ENCODE measurements at regions not wholly inside any gene's neighbourhood (a gene's known extent, or its start where the extent isn't known, plus 50 kb on each side); places are given as distances from the start of the nearest gene placed in this dataset.
A peak's percentile ranks its signal among the peaks of the same experiment; 100 is the strongest.

- TF ChIP-seq, protein P1, sequence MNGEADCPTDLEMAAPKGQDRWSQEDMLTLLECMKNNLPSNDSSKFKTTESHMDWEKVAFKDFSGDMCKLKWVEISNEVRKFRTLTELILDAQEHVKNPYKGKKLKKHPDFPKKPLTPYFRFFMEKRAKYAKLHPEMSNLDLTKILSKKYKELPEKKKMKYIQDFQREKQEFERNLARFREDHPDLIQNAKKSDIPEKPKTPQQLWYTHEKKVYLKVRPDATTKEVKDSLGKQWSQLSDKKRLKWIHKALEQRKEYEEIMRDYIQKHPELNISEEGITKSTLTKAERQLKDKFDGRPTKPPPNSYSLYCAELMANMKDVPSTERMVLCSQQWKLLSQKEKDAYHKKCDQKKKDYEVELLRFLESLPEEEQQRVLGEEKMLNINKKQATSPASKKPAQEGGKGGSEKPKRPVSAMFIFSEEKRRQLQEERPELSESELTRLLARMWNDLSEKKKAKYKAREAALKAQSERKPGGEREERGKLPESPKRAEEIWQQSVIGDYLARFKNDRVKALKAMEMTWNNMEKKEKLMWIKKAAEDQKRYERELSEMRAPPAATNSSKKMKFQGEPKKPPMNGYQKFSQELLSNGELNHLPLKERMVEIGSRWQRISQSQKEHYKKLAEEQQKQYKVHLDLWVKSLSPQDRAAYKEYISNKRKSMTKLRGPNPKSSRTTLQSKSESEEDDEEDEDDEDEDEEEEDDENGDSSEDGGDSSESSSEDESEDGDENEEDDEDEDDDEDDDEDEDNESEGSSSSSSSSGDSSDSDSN (IDR thresholded peaks at IDR 0.05; ENCODE audit: borderline replicate concordance in 1 of 2, low read depth in 2 of 2, low read length in 2 of 2): no peak
- TF ChIP-seq IRF9 (tag; IDR thresholded peaks at IDR 0.05) (no peak), ATF3 (IDR thresholded peaks at IDR 0.05) (peak; percentile 50; the same call in 1 of the 2 replicates), ATF3 (CRISPR knock-in tag; conservative IDR thresholded peaks at IDR 0.05) (no peak), GABPB2 (CRISPR knock-in tag; conservative IDR thresholded peaks at IDR 0.05) (no peak), FOSL1 (tag; conservative IDR thresholded peaks at IDR 0.05) (0 out of 2 replicates have a peak, but pooled peaks have one; percentile 23), STAT5B (CRISPR knock-in tag; IDR thresholded peaks at IDR 0.05) (no peak), SMAD1 (IDR thresholded peaks at IDR 0.05; ENCODE audit: low read depth, low read length, partially characterized antibody) (no peak), ZNF316 (IDR thresholded peaks at IDR 0.05) (no peak), BRF1 (IDR thresholded peaks at IDR 0.05; ENCODE audit: borderline replicate concordance, extremely low read depth, insufficient read length) (no peak), U2AF2 (optimal IDR thresholded peaks at IDR 0.05; ENCODE audit: low read depth, low read length) (no peak), RBM14 (IDR thresholded peaks at IDR 0.05; ENCODE audit: borderline replicate concordance, insufficient read depth, low read depth, low read length) (no peak)
- TF ChIP-seq, protein P2, sequence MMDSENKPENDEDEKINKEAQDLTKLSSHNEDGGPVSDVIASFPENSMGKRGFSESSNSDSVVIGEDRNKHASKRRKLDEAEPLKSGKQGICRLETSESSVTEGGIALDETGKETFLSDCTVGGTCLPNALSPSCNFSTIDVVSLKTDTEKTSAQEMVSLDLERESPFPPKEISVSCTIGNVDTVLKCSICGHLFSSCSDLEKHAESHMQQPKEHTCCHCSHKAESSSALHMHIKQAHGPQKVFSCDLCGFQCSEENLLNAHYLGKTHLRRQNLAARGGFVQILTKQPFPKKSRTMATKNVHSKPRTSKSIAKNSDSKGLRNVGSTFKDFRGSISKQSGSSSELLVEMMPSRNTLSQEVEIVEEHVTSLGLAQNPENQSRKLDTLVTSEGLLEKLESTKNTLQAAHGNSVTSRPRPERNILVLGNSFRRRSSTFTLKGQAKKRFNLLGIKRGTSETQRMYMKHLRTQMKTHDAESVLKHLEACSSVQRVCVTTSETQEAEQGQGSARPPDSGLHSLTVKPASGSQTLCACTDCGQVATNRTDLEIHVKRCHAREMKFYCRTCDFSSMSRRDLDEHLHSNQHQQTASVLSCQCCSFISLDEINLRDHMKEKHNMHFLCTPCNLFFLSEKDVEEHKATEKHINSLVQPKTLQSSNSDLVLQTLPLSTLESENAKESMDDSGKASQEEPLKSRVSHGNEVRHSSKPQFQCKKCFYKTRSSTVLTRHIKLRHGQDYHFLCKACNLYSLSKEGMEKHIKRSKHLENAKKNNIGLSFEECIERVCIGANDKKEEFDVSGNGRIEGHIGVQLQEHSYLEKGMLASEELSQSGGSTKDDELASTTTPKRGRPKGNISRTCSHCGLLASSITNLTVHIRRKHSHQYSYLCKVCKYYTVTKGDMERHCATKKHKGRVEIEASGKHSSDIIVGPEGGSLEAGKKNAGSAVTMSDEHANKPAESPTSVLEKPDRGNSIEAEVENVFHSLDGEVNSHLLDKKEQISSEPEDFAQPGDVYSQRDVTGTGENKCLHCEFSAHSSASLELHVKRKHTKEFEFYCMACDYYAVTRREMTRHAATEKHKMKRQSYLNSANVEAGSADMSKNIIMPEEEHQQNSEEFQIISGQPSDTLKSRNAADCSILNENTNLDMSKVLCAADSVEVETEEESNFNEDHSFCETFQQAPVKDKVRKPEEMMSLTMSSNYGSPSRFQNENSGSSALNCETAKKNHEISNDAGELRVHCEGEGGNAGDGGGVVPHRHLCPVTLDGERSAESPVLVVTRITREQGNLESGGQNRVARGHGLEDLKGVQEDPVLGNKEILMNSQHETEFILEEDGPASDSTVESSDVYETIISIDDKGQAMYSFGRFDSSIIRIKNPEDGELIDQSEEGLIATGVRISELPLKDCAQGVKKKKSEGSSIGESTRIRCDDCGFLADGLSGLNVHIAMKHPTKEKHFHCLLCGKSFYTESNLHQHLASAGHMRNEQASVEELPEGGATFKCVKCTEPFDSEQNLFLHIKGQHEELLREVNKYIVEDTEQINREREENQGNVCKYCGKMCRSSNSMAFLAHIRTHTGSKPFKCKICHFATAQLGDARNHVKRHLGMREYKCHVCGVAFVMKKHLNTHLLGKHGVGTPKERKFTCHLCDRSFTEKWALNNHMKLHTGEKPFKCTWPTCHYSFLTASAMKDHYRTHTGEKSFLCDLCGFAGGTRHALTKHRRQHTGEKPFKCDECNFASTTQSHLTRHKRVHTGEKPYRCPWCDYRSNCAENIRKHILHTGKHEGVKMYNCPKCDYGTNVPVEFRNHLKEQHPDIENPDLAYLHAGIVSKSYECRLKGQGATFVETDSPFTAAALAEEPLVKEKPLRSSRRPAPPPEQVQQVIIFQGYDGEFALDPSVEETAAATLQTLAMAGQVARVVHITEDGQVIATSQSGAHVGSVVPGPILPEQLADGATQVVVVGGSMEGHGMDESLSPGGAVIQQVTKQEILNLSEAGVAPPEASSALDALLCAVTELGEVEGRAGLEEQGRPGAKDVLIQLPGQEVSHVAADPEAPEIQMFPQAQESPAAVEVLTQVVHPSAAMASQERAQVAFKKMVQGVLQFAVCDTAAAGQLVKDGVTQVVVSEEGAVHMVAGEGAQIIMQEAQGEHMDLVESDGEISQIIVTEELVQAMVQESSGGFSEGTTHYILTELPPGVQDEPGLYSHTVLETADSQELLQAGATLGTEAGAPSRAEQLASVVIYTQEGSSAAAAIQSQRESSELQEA (IDR thresholded peaks at IDR 0.05; ENCODE audit: low read depth): no peak
Observed at GRCh38 chr6:67640484-67640883, 994.6 kb upstream of the ADGRB3 start (continued).

Data from K562 (cell line).